ENCODE measurements at regions not wholly inside any gene's neighbourhood (a gene's known extent, or its start where the extent isn't known, plus 50 kb on each side); places are given as distances from the start of the nearest gene placed in this dataset.

GRCh38 chr7:126222782-126223181, 1030.0 kb downstream of the GRM8 start:
- Histone ChIP-seq H3K79me2 (replicated peaks; ENCODE audit: insufficient read depth) (no peaks in the 10 kb centered on the region), H3F3A (replicated peaks; ENCODE audit: low read depth) (no peaks in the 10 kb centered on the region), H3K4me2 (no peak overlapping the region), H2AFZ (no peak overlapping the region), H3K4me1 (ENCODE audit: insufficient read depth) (peaks cover 7% of the 10 kb centered on the region; the same call in 1 of the 2 replicates), H3K27ac (ENCODE audit: low read depth) (no peak overlapping the region), H3K27me3 (ENCODE audit: insufficient read depth) (no peaks in the 10 kb centered on the region), H3K9me2 (ENCODE audit: insufficient read depth) (0 out of 2 replicates have a peak, but pooled peaks cover 2% of the 10 kb centered on the region), H3K4me3 (no peak overlapping the region), H3K36me3 (ENCODE audit: insufficient read depth) (0 out of 2 replicates have a peak, but pooled peaks cover 6% of the 10 kb centered on the region), H4K20me1 (replicated peaks; ENCODE audit: insufficient read depth) (no peaks in the 10 kb centered on the region)
- H3K4me1 Mint-ChIP-seq, result no peaks in the 10 kb centered on the region
- peaks cover 18% of the 10 kb centered on the region for H3K9me3 Mint-ChIP-seq
- no peak for DNase-seq (ENCODE audit: low spot score)
- no peak overlapping the region for H3K4me3 Mint-ChIP-seq
- peaks cover 6% of the 10 kb centered on the region; the same call in 1 of the 3 replicates for H3K36me3 Mint-ChIP-seq (ENCODE audit: low read depth)
- ATAC-seq, result no peak
- peaks cover 3% of the 10 kb centered on the region for H3K27me3 Mint-ChIP-seq (ENCODE audit: insufficient read depth, low read depth, poor library complexity)
- no peak overlapping the region for H3K27ac Mint-ChIP-seq
- TF ChIP-seq JUNB (IDR thresholded peaks at IDR 0.05; ENCODE audit: unreplicated experiment) (no peak), ETS1 (IDR thresholded peaks at IDR 0.05) (no peak), EZH2 (IDR thresholded peaks at IDR 0.05; ENCODE audit: low read depth, unreplicated experiment) (no peak), STAT1 (IDR thresholded peaks at IDR 0.05; ENCODE audit: unreplicated experiment) (no peak), NANOG (IDR thresholded peaks at IDR 0.05; ENCODE audit: borderline replicate concordance) (no peak), CTCF (conservative IDR thresholded peaks at IDR 0.05; ENCODE audit: low read depth in 2 of 2) (no peak), EZH2phosphoT487 (IDR thresholded peaks at IDR 0.05; ENCODE audit: unreplicated experiment) (no peak), POLR2AphosphoS5 (IDR thresholded peaks at IDR 0.05; ENCODE audit: low read depth) (no peak), ZNF114 (CRISPR knock-in tag; IDR thresholded peaks at IDR 0.05) (no peak), ZNF331 (CRISPR knock-in tag; IDR thresholded peaks at IDR 0.05; ENCODE audit: low read depth) (no peak), CREB1 (CRISPR knock-in tag; IDR thresholded peaks at IDR 0.05; ENCODE audit: low read depth) (no peak)
- TF ChIP-seq, protein P1, sequence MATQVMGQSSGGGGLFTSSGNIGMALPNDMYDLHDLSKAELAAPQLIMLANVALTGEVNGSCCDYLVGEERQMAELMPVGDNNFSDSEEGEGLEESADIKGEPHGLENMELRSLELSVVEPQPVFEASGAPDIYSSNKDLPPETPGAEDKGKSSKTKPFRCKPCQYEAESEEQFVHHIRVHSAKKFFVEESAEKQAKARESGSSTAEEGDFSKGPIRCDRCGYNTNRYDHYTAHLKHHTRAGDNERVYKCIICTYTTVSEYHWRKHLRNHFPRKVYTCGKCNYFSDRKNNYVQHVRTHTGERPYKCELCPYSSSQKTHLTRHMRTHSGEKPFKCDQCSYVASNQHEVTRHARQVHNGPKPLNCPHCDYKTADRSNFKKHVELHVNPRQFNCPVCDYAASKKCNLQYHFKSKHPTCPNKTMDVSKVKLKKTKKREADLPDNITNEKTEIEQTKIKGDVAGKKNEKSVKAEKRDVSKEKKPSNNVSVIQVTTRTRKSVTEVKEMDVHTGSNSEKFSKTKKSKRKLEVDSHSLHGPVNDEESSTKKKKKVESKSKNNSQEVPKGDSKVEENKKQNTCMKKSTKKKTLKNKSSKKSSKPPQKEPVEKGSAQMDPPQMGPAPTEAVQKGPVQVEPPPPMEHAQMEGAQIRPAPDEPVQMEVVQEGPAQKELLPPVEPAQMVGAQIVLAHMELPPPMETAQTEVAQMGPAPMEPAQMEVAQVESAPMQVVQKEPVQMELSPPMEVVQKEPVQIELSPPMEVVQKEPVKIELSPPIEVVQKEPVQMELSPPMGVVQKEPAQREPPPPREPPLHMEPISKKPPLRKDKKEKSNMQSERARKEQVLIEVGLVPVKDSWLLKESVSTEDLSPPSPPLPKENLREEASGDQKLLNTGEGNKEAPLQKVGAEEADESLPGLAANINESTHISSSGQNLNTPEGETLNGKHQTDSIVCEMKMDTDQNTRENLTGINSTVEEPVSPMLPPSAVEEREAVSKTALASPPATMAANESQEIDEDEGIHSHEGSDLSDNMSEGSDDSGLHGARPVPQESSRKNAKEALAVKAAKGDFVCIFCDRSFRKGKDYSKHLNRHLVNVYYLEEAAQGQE (IDR thresholded peaks at IDR 0.05; ENCODE audit: unreplicated experiment), result no peak
- TF ChIP-seq, protein P2, sequence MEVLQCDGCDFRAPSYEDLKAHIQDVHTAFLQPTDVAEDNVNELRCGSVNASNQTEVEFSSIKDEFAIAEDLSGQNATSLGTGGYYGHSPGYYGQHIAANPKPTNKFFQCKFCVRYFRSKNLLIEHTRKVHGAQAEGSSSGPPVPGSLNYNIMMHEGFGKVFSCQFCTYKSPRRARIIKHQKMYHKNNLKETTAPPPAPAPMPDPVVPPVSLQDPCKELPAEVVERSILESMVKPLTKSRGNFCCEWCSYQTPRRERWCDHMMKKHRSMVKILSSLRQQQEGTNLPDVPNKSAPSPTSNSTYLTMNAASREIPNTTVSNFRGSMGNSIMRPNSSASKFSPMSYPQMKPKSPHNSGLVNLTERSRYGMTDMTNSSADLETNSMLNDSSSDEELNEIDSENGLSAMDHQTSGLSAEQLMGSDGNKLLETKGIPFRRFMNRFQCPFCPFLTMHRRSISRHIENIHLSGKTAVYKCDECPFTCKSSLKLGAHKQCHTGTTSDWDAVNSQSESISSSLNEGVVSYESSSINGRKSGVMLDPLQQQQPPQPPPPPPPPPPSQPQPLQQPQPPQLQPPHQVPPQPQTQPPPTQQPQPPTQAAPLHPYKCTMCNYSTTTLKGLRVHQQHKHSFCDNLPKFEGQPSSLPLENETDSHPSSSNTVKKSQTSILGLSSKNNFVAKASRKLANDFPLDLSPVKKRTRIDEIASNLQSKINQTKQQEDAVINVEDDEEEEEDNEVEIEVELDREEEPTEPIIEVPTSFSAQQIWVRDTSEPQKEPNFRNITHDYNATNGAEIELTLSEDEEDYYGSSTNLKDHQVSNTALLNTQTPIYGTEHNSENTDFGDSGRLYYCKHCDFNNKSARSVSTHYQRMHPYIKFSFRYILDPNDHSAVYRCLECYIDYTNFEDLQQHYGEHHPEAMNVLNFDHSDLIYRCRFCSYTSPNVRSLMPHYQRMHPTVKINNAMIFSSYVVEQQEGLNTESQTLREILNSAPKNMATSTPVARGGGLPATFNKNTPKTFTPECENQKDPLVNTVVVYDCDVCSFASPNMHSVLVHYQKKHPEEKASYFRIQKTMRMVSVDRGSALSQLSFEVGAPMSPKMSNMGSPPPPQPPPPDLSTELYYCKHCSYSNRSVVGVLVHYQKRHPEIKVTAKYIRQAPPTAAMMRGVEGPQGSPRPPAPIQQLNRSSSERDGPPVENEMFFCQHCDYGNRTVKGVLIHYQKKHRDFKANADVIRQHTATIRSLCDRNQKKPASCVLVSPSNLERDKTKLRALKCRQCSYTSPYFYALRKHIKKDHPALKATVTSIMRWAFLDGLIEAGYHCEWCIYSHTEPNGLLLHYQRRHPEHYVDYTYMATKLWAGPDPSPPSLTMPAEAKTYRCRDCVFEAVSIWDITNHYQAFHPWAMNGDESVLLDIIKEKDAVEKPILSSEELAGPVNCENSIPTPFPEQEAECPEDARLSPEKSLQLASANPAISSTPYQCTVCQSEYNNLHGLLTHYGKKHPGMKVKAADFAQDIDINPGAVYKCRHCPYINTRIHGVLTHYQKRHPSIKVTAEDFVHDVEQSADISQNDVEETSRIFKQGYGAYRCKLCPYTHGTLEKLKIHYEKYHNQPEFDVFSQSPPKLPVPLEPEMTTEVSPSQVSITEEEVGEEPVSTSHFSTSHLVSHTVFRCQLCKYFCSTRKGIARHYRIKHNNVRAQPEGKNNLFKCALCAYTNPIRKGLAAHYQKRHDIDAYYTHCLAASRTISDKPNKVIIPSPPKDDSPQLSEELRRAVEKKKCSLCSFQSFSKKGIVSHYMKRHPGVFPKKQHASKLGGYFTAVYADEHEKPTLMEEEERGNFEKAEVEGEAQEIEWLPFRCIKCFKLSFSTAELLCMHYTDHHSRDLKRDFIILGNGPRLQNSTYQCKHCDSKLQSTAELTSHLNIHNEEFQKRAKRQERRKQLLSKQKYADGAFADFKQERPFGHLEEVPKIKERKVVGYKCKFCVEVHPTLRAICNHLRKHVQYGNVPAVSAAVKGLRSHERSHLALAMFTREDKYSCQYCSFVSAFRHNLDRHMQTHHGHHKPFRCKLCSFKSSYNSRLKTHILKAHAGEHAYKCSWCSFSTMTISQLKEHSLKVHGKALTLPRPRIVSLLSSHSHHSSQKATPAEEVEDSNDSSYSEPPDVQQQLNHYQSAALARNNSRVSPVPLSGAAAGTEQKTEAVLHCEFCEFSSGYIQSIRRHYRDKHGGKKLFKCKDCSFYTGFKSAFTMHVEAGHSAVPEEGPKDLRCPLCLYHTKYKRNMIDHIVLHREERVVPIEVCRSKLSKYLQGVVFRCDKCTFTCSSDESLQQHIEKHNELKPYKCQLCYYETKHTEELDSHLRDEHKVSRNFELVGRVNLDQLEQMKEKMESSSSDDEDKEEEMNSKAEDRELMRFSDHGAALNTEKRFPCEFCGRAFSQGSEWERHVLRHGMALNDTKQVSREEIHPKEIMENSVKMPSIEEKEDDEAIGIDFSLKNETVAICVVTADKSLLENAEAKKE (CRISPR knock-in tag; IDR thresholded peaks at IDR 0.05), result no peak

Data from GM23338 (cell line).